ENCODE measurements at regions not wholly inside any gene's neighbourhood (a gene's known extent, or its start where the extent isn't known, plus 50 kb on each side); places are given as distances from the start of the nearest gene placed in this dataset.

DNA sequence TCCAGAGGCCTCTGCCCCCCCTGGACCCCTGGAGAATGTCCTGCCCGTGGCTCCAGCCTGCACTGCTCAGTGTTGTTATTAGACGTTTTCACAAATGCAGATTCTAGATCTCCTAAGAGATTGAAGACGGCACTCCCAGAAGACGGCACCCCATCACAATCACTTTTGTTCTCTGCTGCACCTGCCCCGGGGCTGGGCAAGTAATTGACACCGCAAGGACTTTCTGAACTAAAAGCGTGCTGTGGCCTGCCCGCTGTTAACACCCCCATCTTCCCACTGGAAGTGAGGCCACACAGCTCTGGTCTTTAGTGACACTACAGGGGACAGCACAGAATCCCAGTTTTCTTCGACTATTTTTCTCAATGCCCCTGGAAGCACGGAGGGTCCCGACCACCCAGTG is 256.9 kb downstream of the ENGASE start:
- Histone ChIP-seq H3K9ac (ENCODE audit: low read depth in 2 of 2, low read length in 2 of 2) (no peak overlapping the region), H3K27ac (no peak overlapping the region), H3K27me3 (no peaks in the 10 kb centered on the region), H3K4me3 (no peak overlapping the region), H3K36me3 (no peaks in the 10 kb centered on the region), H3K9me3 (no peaks in the 10 kb centered on the region), H3K4me1 (no peaks in the 10 kb centered on the region)
- TF ChIP-seq, protein P1, sequence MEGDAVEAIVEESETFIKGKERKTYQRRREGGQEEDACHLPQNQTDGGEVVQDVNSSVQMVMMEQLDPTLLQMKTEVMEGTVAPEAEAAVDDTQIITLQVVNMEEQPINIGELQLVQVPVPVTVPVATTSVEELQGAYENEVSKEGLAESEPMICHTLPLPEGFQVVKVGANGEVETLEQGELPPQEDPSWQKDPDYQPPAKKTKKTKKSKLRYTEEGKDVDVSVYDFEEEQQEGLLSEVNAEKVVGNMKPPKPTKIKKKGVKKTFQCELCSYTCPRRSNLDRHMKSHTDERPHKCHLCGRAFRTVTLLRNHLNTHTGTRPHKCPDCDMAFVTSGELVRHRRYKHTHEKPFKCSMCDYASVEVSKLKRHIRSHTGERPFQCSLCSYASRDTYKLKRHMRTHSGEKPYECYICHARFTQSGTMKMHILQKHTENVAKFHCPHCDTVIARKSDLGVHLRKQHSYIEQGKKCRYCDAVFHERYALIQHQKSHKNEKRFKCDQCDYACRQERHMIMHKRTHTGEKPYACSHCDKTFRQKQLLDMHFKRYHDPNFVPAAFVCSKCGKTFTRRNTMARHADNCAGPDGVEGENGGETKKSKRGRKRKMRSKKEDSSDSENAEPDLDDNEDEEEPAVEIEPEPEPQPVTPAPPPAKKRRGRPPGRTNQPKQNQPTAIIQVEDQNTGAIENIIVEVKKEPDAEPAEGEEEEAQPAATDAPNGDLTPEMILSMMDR (IDR thresholded peaks at IDR 0.05) = no peak
- intact Hi-C loops (cut with DNase I) = no loop called here
- DNase-seq = no peak

DNA sequence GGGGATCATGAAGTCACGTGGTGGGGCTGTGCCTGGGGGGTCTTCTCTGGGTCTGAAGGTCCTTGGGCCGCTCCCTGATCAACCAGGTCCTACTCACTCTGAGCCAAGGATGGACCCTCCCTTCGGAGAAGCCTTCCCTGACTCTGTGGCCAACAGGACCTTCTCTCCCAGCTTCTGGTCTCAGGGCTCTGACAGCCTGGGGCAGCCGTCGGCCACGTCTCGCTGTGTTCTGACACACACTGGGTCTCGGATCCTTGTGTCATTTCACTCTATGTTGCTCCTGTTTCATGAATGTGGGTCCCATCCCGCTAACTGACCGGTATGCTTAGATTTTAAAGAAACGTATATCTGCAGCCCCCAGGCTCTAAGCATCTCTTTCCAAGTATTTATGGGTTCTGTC is 256.1 kb downstream of the ENGASE start:
- H3K27ac ChIP-seq = no peak overlapping the region
- DNase-seq = no peak
- intact Hi-C loops (cut with DNase I) = no loop called here
- H3K9me3 ChIP-seq = no peaks in the 10 kb centered on the region
- TF ChIP-seq, protein P1 (IDR thresholded peaks at IDR 0.05) = no peak
- no peak overlapping the region for H3K9ac ChIP-seq (ENCODE audit: low read depth in 2 of 2, low read length in 2 of 2)
- no peaks in the 10 kb centered on the region for H3K36me3 ChIP-seq
- H3K4me1 ChIP-seq = no peaks in the 10 kb centered on the region
- H3K4me3 ChIP-seq = no peak overlapping the region
- no peaks in the 10 kb centered on the region for H3K27me3 ChIP-seq

DNA sequence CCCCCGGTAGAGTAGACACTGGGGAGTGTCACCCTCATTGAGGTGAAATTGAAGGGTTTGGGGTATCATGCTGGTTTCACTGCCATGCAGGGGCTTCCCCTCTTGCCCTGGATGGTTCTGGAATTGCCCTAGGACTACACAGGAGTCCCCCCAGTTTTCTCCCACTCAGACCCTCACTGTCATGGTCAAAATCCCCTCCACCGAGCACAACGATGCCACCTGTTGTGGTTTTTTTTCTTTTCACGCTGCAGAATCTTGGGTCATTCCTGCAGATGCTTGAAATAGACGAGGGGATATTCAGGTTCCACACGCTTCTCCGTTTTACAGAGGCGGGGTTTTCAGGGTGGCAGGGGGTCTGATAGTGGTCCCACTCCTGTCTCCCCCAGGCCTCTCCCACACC is 255.6 kb downstream of the ENGASE start:
- H3K36me3 ChIP-seq = no peaks in the 10 kb centered on the region
- no peak for DNase-seq
- H3K9ac ChIP-seq (ENCODE audit: low read depth in 2 of 2, low read length in 2 of 2) = no peak overlapping the region
- TF ChIP-seq, protein P1 (IDR thresholded peaks at IDR 0.05) = no peak
- intact Hi-C loops (cut with DNase I) = no loop called here
- H3K9me3 ChIP-seq = no peaks in the 10 kb centered on the region
- no peaks in the 10 kb centered on the region for H3K27me3 ChIP-seq
- no peaks in the 10 kb centered on the region for H3K4me1 ChIP-seq
- no peak overlapping the region for H3K4me3 ChIP-seq
- no peak overlapping the region for H3K27ac ChIP-seq

DNA sequence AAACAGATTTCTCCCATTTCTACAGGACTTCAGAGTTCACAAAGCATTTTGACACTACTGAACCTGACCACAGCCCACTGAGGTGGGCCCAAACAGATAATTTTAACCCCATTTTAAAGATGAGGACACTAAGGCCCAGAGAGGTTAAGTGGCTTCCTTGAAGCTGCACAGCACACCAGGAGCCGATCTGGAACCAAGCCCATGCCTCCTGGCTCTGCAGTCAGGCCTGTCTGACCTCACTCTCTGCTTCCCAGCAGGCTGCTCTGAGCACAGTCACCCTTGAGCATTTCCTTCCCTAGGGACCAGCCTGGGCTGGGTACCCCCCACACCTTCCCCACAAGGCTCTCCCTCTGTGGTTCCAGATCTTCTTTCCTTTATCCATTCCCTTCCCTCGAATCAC is 252.2 kb downstream of the ENGASE start:
- TF ChIP-seq, protein P1 (IDR thresholded peaks at IDR 0.05) = no peak
- Histone ChIP-seq H3K27ac (no peak overlapping the region), H3K4me3 (no peak overlapping the region), H3K4me1 (no peaks in the 10 kb centered on the region), H3K27me3 (no peaks in the 10 kb centered on the region), H3K36me3 (no peaks in the 10 kb centered on the region), H3K9me3 (no peaks in the 10 kb centered on the region), H3K9ac (ENCODE audit: low read depth in 2 of 2, low read length in 2 of 2) (no peak overlapping the region)
- intact Hi-C loops (cut with DNase I) = no loop called here
- DNase-seq = no peak

DNA sequence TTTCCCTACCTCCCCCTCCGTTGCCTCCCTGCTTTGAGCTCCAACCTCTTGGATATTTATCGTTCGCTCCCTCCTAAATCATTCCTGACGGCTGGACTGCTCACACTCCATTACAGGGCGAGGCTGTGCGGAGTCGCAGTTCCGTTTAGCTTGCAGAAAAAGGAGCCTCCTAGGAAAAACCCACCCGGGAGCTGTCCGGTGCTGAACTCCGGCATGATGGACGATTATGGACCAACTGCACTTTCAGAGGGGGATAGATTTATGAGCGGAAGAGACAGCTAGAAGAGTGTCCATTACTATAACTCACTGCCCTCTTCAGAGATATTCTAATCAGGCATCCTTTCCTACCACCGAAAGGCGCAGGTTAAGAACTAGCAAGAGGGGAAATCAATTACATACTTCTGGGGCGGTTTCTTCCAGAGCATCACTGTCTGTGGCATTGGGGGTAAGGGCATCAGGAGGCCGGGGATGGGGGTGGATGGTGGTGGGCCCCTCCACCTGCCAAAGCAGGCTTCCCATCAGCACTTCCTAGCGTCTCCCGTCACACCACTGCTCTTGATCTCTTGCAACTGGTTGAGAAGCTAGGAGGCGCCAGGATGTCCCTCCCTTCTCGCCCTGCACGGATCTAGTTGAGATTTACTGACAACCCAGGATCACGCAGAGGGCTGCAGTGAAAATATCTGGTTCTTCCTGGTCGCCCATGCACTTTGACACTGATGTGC is 251.2 kb downstream of the ENGASE start:
- Histone ChIP-seq H3K36me3 (no peaks in the 10 kb centered on the region), H3K9me3 (no peaks in the 10 kb centered on the region), H3K9ac (ENCODE audit: low read depth in 2 of 2, low read length in 2 of 2) (no peak overlapping the region), H3K27ac (no peak overlapping the region), H3K4me1 (no peaks in the 10 kb centered on the region), H3K4me3 (no peak overlapping the region), H3K27me3 (no peaks in the 10 kb centered on the region)
- TF ChIP-seq, protein P1 (IDR thresholded peaks at IDR 0.05) = no peak
- no peak for DNase-seq
- intact Hi-C loops (cut with DNase I) = no loop called here
